ENCODE measurements at regions not wholly inside any gene's neighbourhood (a gene's known extent, or its start where the extent isn't known, plus 50 kb on each side); places are given as distances from the start of the nearest gene placed in this dataset.

DNA sequence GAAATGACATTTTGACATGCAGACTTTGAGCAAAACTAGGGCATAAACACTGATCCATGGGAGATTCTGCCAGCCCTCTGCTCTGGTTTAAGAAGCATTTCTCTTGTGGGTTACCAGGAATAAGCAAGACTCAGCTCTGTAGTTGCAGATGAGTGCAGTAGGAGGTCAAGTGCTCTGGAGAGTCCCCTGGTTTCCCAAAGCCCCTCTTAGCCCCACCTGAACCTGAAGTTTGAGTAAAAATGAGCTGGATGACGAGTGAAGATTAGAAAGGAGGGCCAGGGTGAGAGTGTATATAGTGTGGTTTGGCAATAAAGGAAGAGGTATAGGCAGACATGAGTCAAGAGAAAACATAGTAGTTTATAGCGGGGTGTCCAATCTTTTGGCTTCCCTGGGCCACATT, 220.3 kb downstream of the ARL4A start:
- Histone ChIP-seq H3K27ac (no peak overlapping the region), H3K27me3 (ENCODE audit: insufficient read depth, low read depth) (no peaks in the 10 kb centered on the region), H3F3A (ENCODE audit: insufficient read depth, low read depth) (no peaks in the 10 kb centered on the region), H3K9me2 (ENCODE audit: insufficient read depth) (no peaks in the 10 kb centered on the region), H3K36me3 (ENCODE audit: low read depth) (no peaks in the 10 kb centered on the region), H3K9me3 (ENCODE audit: insufficient read depth, low read depth) (no peaks in the 10 kb centered on the region), H3K79me2 (ENCODE audit: low read depth) (no peaks in the 10 kb centered on the region), H4K20me1 (ENCODE audit: insufficient read depth) (no peaks in the 10 kb centered on the region), H2AFZ (no peak overlapping the region), H3K4me3 (no peak overlapping the region), H3K4me2 (no peak overlapping the region), H3K4me1 (replicated peaks; ENCODE audit: insufficient read depth) (no peaks in the 10 kb centered on the region)
- intact Hi-C loops (cut with micrococcal nuclease; ENCODE audit: unreplicated experiment) = no loop called here
- TF ChIP-seq, protein P1, sequence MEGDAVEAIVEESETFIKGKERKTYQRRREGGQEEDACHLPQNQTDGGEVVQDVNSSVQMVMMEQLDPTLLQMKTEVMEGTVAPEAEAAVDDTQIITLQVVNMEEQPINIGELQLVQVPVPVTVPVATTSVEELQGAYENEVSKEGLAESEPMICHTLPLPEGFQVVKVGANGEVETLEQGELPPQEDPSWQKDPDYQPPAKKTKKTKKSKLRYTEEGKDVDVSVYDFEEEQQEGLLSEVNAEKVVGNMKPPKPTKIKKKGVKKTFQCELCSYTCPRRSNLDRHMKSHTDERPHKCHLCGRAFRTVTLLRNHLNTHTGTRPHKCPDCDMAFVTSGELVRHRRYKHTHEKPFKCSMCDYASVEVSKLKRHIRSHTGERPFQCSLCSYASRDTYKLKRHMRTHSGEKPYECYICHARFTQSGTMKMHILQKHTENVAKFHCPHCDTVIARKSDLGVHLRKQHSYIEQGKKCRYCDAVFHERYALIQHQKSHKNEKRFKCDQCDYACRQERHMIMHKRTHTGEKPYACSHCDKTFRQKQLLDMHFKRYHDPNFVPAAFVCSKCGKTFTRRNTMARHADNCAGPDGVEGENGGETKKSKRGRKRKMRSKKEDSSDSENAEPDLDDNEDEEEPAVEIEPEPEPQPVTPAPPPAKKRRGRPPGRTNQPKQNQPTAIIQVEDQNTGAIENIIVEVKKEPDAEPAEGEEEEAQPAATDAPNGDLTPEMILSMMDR (conservative IDR thresholded peaks at IDR 0.05) = no peak
- no peak for TF ChIP-seq EZH2 (IDR thresholded peaks at IDR 0.05; ENCODE audit: low read depth)
- ChIA-PET CTCF (interaction anchor here (0.5 kb wide), 1 partner anchor 284 kb away, joined by 4 read pairs; no protein-coding TSS in a partner anchor), POLR2A (ENCODE audit: unreplicated experiment) (no interaction called here)
- no TSS peak for BruUV-seq (replicated peaks)
- no peak for DNase-seq

DNA sequence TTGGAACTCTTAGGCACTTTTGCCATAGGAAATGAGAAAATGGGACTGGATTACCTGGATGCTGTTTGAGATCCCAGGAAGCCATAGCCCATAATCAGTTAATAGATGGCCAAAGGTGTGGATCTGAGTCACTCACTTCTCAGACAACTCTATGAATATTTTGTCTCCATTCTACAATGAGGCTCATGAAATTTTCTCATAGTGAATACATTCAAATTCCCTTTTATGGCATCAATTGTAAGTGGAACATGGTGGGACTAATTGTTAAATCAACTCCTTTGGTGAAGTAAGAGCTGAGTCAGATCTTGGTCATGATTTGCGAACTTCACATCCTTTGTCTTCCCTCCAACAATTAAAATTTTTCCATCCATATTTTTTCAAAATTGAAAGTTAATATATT, 222.1 kb downstream of the ARL4A start:
- H3F3A ChIP-seq (ENCODE audit: insufficient read depth, low read depth) = no peaks in the 10 kb centered on the region
- POLR2A ChIA-PET (ENCODE audit: unreplicated experiment) = no interaction called here
- no peaks in the 10 kb centered on the region for H3K79me2 ChIP-seq (ENCODE audit: low read depth)
- no TSS peak for BruUV-seq (replicated peaks)
- no peak for TF ChIP-seq EZH2 (IDR thresholded peaks at IDR 0.05; ENCODE audit: low read depth)
- TF ChIP-seq, protein P1 (conservative IDR thresholded peaks at IDR 0.05) = no peak
- no peaks in the 10 kb centered on the region for H3K4me1 ChIP-seq (replicated peaks; ENCODE audit: insufficient read depth)
- H2AFZ ChIP-seq = no peak overlapping the region
- no peaks in the 10 kb centered on the region for H3K36me3 ChIP-seq (ENCODE audit: low read depth)
- no peaks in the 10 kb centered on the region for H3K27me3 ChIP-seq (ENCODE audit: insufficient read depth, low read depth)
- no peaks in the 10 kb centered on the region for H3K9me2 ChIP-seq (ENCODE audit: insufficient read depth)
- no peaks in the 10 kb centered on the region for H4K20me1 ChIP-seq (ENCODE audit: insufficient read depth)
- H3K4me3 ChIP-seq = no peak overlapping the region
- CTCF ChIA-PET = no interaction called here
- H3K27ac ChIP-seq = no peak overlapping the region
- no peak overlapping the region for H3K4me2 ChIP-seq
- intact Hi-C loops (cut with micrococcal nuclease; ENCODE audit: unreplicated experiment) = no loop called here
- no peak for DNase-seq
- H3K9me3 ChIP-seq (ENCODE audit: insufficient read depth, low read depth) = no peaks in the 10 kb centered on the region

DNA sequence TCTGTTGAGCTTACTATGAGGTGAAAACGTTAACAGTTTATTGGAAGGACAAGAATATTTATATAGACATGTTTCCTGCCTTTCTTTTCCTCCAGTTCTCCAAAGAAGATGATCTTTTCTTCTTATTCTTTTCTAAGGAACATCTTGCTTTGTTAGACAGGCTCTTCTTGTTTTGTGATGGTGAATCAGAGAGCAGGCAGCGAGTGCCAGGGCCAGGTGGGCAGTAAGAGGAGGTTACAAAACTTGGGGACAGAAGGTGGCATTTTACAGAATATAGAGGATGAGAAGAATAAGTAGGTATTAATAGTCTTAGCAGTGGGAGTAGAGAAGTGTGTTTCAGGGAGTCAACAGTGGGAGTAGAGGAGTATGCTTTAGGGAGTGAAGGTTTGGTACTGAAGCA, 223.6 kb downstream of the ARL4A start:
- intact Hi-C loops (cut with micrococcal nuclease; ENCODE audit: unreplicated experiment) = no loop called here
- no peak for TF ChIP-seq EZH2 (IDR thresholded peaks at IDR 0.05; ENCODE audit: low read depth)
- TF ChIP-seq, protein P1 (conservative IDR thresholded peaks at IDR 0.05) = no peak
- BruUV-seq (replicated peaks) = no TSS peak
- Histone ChIP-seq H3K36me3 (ENCODE audit: low read depth) (no peaks in the 10 kb centered on the region), H3K9me2 (ENCODE audit: insufficient read depth) (no peaks in the 10 kb centered on the region), H3K27me3 (ENCODE audit: insufficient read depth, low read depth) (no peaks in the 10 kb centered on the region), H3K4me3 (no peak overlapping the region), H2AFZ (no peak overlapping the region), H3K27ac (no peak overlapping the region), H3K4me2 (no peak overlapping the region), H4K20me1 (ENCODE audit: insufficient read depth) (no peaks in the 10 kb centered on the region), H3F3A (ENCODE audit: insufficient read depth, low read depth) (no peaks in the 10 kb centered on the region), H3K79me2 (ENCODE audit: low read depth) (no peaks in the 10 kb centered on the region), H3K4me1 (replicated peaks; ENCODE audit: insufficient read depth) (no peaks in the 10 kb centered on the region), H3K9me3 (ENCODE audit: insufficient read depth, low read depth) (no peaks in the 10 kb centered on the region)
- ChIA-PET CTCF (no interaction called here), POLR2A (ENCODE audit: unreplicated experiment) (interaction anchor here (0.6 kb wide), 1 partner anchor 172 kb away, joined by 6 read pairs; no protein-coding TSS in a partner anchor)
- no peak for DNase-seq

Data from PC-9 (cell line).